ENCODE measurements at regions not wholly inside any gene's neighbourhood (a gene's known extent, or its start where the extent isn't known, plus 50 kb on each side); places are given as distances from the start of the nearest gene placed in this dataset.

DNA sequence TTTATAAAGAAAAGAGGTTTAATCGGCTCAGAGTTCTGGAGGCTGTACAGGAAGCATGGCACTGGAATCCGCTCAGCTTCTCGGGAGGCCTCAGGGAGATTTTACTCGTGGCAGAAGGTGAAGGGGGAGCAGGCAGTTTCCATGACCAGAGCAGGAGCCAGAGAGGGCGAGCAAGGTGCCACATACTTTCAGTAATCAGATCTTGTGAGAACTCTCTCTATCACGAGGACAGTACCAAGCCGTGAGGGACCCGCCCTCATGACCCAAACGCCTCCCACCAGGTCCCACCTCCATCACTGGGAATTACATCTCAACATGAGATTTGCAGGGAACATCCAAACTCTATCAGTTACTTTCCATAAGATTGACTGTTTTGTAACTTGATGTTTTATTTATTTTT is 70.7 kb upstream of the SYN2 start:
- TF ChIP-seq, protein P1, sequence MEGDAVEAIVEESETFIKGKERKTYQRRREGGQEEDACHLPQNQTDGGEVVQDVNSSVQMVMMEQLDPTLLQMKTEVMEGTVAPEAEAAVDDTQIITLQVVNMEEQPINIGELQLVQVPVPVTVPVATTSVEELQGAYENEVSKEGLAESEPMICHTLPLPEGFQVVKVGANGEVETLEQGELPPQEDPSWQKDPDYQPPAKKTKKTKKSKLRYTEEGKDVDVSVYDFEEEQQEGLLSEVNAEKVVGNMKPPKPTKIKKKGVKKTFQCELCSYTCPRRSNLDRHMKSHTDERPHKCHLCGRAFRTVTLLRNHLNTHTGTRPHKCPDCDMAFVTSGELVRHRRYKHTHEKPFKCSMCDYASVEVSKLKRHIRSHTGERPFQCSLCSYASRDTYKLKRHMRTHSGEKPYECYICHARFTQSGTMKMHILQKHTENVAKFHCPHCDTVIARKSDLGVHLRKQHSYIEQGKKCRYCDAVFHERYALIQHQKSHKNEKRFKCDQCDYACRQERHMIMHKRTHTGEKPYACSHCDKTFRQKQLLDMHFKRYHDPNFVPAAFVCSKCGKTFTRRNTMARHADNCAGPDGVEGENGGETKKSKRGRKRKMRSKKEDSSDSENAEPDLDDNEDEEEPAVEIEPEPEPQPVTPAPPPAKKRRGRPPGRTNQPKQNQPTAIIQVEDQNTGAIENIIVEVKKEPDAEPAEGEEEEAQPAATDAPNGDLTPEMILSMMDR (IDR thresholded peaks at IDR 0.05; ENCODE audit: insufficient read depth, low read length): no peak
- TF ChIP-seq POLR2AphosphoS5 (IDR thresholded peaks at IDR 0.05; ENCODE audit: low read depth): no peak

Measured in HL-60 (cell line).